ENCODE measurements at regions not wholly inside any gene's neighbourhood (a gene's known extent, or its start where the extent isn't known, plus 50 kb on each side); places are given as distances from the start of the nearest gene placed in this dataset.
"Not testable (repeated sequence)": the region's sequence is repeated elsewhere in the genome, so short reads cannot be mapped to it uniquely, and the experiment has no call there.

- intact Hi-C loops (cut with DNase I) = no loop called here
Observed at GRCh38 chr6:167708501-167709094, 118.1 kb upstream of the AFDN start.

GRCh38 chr6:167709196-167709595 lies 117.5 kb upstream of the AFDN start:
- no peaks in the 10 kb centered on the region for H3K9me3 ChIP-seq
- DNase-seq (no peak), ATAC-seq (no peak)
- intact Hi-C loops (cut with DNase I) = no loop called here
- no peak overlapping the region for H3K4me3 ChIP-seq
- TF ChIP-seq CTCF (IDR thresholded peaks at IDR 0.05) = no peak
- H3K4me1 ChIP-seq = peaks cover 6% of the 10 kb centered on the region
- H3K36me3 ChIP-seq = no peaks in the 10 kb centered on the region
- no peak overlapping the region for H3K27ac ChIP-seq
- no peaks in the 10 kb centered on the region for H3K27me3 ChIP-seq

More at GRCh38 chr6:167708501-167709094, 118.1 kb upstream of the AFDN start:
- no peak for ATAC-seq
- no peaks in the 10 kb centered on the region for H3K36me3 ChIP-seq
- no peak overlapping the region for H3K4me3 ChIP-seq
- H3K27me3 ChIP-seq = no peaks in the 10 kb centered on the region
- peaks cover 6% of the 10 kb centered on the region for H3K4me1 ChIP-seq
- no peak for DNase-seq
- H3K9me3 ChIP-seq = no peaks in the 10 kb centered on the region
- no peak overlapping the region for H3K27ac ChIP-seq
- TF ChIP-seq CTCF (IDR thresholded peaks at IDR 0.05) = no peak

- ATAC-seq; DNase-seq; H3K36me3 ChIP-seq; H3K27ac ChIP-seq; H3K4me1 ChIP-seq; H3K27me3 ChIP-seq; H3K9me3 ChIP-seq; intact Hi-C loops (cut with DNase I); H3K4me3 ChIP-seq: not testable (repeated sequence)
Observed at GRCh38 chr6:167709776-167710336, 116.9 kb upstream of the AFDN start.

- Histone ChIP-seq H3K4me1 (no peaks in the 10 kb centered on the region), H3K27me3 (no peaks in the 10 kb centered on the region), H3K27ac (no peak overlapping the region), H3K36me3 (no peaks in the 10 kb centered on the region), H3K4me3 (no peak overlapping the region), H3K9me3 (no peaks in the 10 kb centered on the region)
- TF ChIP-seq CTCF (IDR thresholded peaks at IDR 0.05) = no peak
- DNase-seq (no peak), ATAC-seq (no peak)
- intact Hi-C loops (cut with DNase I) = no loop called here
Observed at GRCh38 chr6:167710363-167710920, 116.3 kb upstream of the AFDN start.

GRCh38 chr6:167711211-167711610 lies 115.5 kb upstream of the AFDN start:
- H3K36me3 ChIP-seq = no peaks in the 10 kb centered on the region
- intact Hi-C loops (cut with DNase I) = no loop called here
- ATAC-seq (no peak), DNase-seq (peak; percentile 20)
- no peak overlapping the region for H3K4me3 ChIP-seq
- H3K27me3 ChIP-seq = no peaks in the 10 kb centered on the region
- no peak for TF ChIP-seq CTCF (IDR thresholded peaks at IDR 0.05)
- no peaks in the 10 kb centered on the region for H3K9me3 ChIP-seq
- no peaks in the 10 kb centered on the region for H3K4me1 ChIP-seq
- no peak overlapping the region for H3K27ac ChIP-seq

Measured in upper lobe of right lung (tissue), 1 donor.